ENCODE measurements at regions not wholly inside any gene's neighbourhood (a gene's known extent, or its start where the extent isn't known, plus 50 kb on each side); places are given as distances from the start of the nearest gene placed in this dataset.

DNA sequence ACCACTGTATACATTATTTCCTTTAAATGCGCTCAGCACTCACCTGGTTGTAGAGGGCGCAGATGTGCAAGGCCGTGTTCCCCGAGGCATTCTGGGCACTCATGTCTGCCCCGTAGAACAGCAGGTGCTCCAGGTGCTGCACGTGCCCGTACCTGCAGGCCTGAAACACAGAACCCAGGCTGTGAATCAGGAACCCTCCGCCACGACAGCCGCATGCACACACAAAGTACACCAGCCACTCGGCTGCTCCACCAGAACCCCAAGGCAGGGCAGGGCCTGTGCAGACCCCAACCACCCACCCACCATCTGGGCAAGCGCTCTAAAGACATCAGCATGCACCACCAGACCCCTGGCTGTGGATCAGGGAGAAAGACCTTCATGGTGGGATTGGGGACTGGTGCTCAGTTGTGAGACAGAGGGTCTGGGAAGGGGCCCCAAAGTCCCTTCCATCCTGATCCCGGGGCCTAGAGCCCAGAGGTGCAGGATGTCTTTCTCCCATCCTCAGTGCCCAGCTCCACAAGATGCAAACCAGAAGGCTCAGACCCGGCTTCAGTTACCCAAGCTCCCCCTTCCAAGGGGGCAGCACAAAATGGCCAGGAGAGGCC lies 177.2 kb downstream of the SHANK2 start:
- Histone ChIP-seq H3K27ac (no peak overlapping the region), H3K9me3 (peaks cover 0 to 9% (median 0%) of the 10 kb centered on the region in 3 donors), H3K36me3 (no peaks in the 10 kb centered on the region), H3K27me3 (no peaks in the 10 kb centered on the region), H3K4me1 (no peaks in the 10 kb centered on the region), H3K4me3 (no peak overlapping the region)
- WGBS, 2 donors (ENCODE audit: low coverage in 1 of 2) = 100% methylated on average over 1 of the region's 14 CpGs; no CpG with 5 or more reads in 1 of the 2 donors
- TF ChIP-seq, protein P1, sequence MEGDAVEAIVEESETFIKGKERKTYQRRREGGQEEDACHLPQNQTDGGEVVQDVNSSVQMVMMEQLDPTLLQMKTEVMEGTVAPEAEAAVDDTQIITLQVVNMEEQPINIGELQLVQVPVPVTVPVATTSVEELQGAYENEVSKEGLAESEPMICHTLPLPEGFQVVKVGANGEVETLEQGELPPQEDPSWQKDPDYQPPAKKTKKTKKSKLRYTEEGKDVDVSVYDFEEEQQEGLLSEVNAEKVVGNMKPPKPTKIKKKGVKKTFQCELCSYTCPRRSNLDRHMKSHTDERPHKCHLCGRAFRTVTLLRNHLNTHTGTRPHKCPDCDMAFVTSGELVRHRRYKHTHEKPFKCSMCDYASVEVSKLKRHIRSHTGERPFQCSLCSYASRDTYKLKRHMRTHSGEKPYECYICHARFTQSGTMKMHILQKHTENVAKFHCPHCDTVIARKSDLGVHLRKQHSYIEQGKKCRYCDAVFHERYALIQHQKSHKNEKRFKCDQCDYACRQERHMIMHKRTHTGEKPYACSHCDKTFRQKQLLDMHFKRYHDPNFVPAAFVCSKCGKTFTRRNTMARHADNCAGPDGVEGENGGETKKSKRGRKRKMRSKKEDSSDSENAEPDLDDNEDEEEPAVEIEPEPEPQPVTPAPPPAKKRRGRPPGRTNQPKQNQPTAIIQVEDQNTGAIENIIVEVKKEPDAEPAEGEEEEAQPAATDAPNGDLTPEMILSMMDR (IDR thresholded peaks at IDR 0.05) = no peak
- TF ChIP-seq POLR2A (IDR thresholded peaks at IDR 0.05) (no peak), POLR2AphosphoS5 (IDR thresholded peaks at IDR 0.05) (no peak), EP300 (IDR thresholded peaks at IDR 0.05) (no peak)
- no peak for ATAC-seq

DNA sequence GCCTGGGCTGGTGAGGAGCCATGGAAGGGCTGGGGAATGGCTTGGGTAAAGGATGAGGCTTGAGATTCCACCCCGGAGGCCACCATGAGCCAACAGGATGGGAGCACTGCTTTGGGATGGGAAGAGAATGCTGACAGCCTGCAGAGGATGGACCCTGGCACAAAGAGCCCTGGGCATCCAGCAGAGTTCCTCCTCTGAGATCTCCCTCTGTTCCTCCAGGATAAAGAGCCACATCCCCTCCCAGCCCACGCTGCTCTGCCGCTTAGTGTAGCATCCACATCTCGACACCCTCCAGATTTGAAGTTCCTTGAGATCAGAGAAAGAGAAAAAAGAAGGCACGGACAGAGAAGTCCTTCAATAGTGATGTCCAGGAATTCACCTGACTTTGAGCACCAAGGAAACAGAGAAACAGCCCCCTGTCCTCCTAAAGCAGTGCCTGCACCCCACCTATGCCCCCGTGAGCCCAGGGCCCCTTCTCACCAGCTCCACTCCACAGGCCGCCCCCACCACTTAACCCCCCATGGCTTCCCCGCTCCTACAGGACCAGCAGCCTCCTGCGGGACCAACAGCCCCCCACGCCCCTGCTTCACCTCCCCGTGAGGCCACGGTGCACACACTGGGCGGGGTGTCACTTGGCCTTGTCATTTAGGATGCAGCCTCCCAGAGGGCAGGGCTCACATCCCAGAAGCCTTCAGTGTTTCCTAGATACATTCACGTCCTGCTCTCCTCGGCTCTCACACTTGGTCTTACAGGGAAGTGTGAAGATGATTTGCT lies 180.5 kb downstream of the SHANK2 start:
- no peaks in the 10 kb centered on the region for H3K4me1 ChIP-seq
- no peak overlapping the region for H3K4me3 ChIP-seq
- no peaks in the 10 kb centered on the region for H3K27me3 ChIP-seq
- TF ChIP-seq POLR2AphosphoS5 (IDR thresholded peaks at IDR 0.05) = no peak
- TF ChIP-seq EP300 (IDR thresholded peaks at IDR 0.05) = no peak
- 83 to 93% methylated on average over 1 to 3 of the region's 15 CpGs for WGBS, 2 donors (ENCODE audit: low coverage in 1 of 2)
- H3K27ac ChIP-seq = no peak overlapping the region
- no peaks in the 10 kb centered on the region for H3K36me3 ChIP-seq
- no peak for ATAC-seq
- no peaks in the 10 kb centered on the region for H3K9me3 ChIP-seq

DNA sequence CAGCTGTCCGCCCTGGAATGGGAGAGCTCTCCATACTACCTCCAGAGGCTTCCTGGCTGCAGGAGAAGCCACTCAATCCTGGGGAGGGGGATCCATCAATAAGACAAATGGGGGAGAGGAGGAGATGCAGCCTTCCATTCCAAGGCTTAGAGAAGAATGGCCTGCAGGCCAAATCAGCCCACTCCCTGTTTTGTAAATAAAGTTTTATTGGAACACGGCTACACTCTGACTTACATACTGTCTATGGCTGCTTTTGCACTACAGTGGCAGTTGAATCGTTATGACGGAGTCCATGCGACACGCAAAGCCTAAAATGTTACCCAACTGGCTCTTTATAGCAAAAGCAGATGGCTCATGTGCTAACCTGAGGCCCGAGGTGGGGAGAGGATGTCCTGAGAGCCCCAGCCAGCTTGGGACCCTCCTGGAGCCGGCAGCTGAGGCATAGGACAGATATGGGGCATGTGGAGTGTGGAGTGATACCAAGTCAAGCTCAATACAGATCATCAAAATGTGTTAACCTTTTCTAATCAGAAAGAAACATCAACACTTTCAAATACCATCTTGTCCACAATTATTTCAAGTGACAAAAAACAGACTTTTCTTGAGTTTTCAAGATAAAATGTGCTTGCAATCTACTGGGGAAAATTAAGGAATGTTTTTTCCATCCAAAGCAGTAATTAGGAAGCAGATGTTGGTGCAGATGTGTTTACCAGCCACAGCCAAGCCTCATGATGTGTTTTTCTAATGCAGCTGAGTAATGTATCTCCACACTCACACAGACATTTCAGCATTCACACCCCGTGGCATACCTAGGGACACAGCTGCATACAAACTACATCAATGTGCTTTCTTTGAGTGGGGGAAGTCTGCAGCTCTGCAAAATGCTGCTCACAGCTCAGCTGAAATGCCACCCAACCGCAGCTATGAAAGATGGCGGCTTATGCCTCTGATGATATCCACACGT lies 181.6 kb downstream of the SHANK2 start:
- H3K4me3 ChIP-seq = no peak overlapping the region
- 72 to 83% methylated on average over 4 to 8 of the region's 12 CpGs for WGBS, 2 donors (ENCODE audit: low coverage in 1 of 2)
- TF ChIP-seq POLR2AphosphoS5 (IDR thresholded peaks at IDR 0.05) = no peak
- ATAC-seq = no peak
- H3K27ac ChIP-seq = no peak overlapping the region
- H3K36me3 ChIP-seq = no peaks in the 10 kb centered on the region
- no peaks in the 10 kb centered on the region for H3K9me3 ChIP-seq
- no peaks in the 10 kb centered on the region for H3K27me3 ChIP-seq
- no peaks in the 10 kb centered on the region for H3K4me1 ChIP-seq

DNA sequence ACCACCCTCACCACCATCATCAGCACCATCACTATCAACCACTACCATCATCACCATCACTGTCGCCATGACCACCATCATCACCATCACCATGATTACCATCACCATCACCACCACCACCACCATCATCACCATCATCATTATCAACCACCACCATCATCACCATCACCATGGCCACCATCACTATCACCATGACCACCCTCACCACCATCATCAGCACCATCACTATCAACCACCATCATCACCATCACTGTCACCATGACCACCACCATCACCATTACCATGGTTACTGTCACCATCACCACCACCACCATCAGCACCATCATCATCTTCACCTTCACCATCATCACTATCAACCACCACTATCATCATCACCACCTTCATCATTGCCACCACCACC lies 183.4 kb downstream of the SHANK2 start:
- TF ChIP-seq, protein P1 (IDR thresholded peaks at IDR 0.05) = no peak
- TF ChIP-seq EP300 (IDR thresholded peaks at IDR 0.05) (no peak), POLR2AphosphoS5 (IDR thresholded peaks at IDR 0.05) (no peak), POLR2A (IDR thresholded peaks at IDR 0.05) (no peak)
- Histone ChIP-seq H3K36me3 (no peaks in the 10 kb centered on the region), H3K27ac (no peak overlapping the region), H3K4me1 (no peaks in the 10 kb centered on the region), H3K4me3 (no peak overlapping the region), H3K27me3 (peaks cover 9% of the 10 kb centered on the region), H3K9me3 (no peaks in the 10 kb centered on the region)
- WGBS, 2 donors (ENCODE audit: low coverage in 1 of 2) = 86 to 100% methylated on average over 1 of the region's 1 CpG
- ATAC-seq = no peak

DNA sequence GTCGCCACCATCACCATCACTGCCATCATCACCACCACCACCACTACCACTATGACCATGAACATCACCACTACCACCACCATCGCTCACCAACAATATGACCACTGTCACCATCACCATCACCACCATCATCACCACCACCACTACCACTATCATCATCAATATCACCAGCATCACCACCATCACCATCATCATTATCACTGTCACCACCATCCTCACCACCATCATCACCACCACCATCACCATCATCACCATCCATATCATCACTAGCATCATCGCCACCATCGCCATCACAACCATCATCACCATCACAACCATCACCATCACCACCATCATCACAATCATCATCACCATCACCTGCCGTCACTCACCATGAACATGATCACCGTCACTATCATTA lies 184.6 kb downstream of the SHANK2 start:
- TF ChIP-seq, protein P1 (IDR thresholded peaks at IDR 0.05) = no peak
- TF ChIP-seq POLR2AphosphoS5 (IDR thresholded peaks at IDR 0.05) (no peak), EP300 (IDR thresholded peaks at IDR 0.05) (no peak), POLR2A (IDR thresholded peaks at IDR 0.05) (no peak)
- H3K4me3 ChIP-seq = no peak overlapping the region
- ATAC-seq = no peak
- H3K36me3 ChIP-seq = no peaks in the 10 kb centered on the region
- no peak overlapping the region for H3K27ac ChIP-seq
- no peaks in the 10 kb centered on the region for H3K9me3 ChIP-seq
- no peaks in the 10 kb centered on the region for H3K4me1 ChIP-seq
- 98 to 100% methylated on average over 6 of the region's 6 CpGs for WGBS, 2 donors (ENCODE audit: low coverage in 1 of 2)
- peaks cover 14% of the 10 kb centered on the region for H3K27me3 ChIP-seq

Measured in gastroesophageal sphincter (tissue), 4 donors.